Upper lobe of left lung (tissue), 6 donors: ENCODE measurements at regions not wholly inside any gene's neighbourhood (a gene's known extent, or its start where the extent isn't known, plus 50 kb on each side); places are given as distances from the start of the nearest gene placed in this dataset.

Experiments used
- ATAC-seq, 2 donors: fragments of 200-7000 bp; cut with Tn5 transposase; one replicate each; pipeline ENCODE4 v1.9.1; 2022; ENCODE audit warnings: mild to moderate bottlenecking in 2 of 2, moderate library complexity in 2 of 2; ENCODE audit not compliant: low FRiP score in 2 of 2
- DNase-seq, 2 donors: peaks; one replicate each; pipeline ENCODE4 v3.0.0-alpha.2; 2019 to 2020
- H3K27ac ChIP-seq, 4 donors: fragments of 200-600 bp; sonication (generic); one replicate each; pipeline ENCODE4 v1.5.1; 2016 to 2019
- H3K27me3 ChIP-seq, 4 donors: fragments of 200-600 bp; sonication (generic); one replicate each; pipeline ENCODE4 v1.5.1; 2017 to 2019
- H3K36me3 ChIP-seq, 4 donors: fragments of 200-600 bp; sonication (generic); one replicate each; pipeline ENCODE4 v1.5.1; 2016 to 2019
- H3K4me1 ChIP-seq, 4 donors: fragments of 200-600 bp; sonication (generic); one replicate each; pipeline ENCODE4 v1.5.1; 2018 to 2019
- H3K4me3 ChIP-seq, 4 donors: fragments of 200-600 bp; sonication (generic); one replicate each; pipeline ENCODE4 v1.5.1; 2017 to 2019; ENCODE audit warnings: mild to moderate bottlenecking in 2 of 4, moderate library complexity in 1 of 4
- H3K9me3 ChIP-seq, 4 donors: fragments of 200-600 bp; sonication (generic); one replicate each; pipeline ENCODE4 v1.5.1; 2018 to 2019
- CTCF ChIP-seq, 6 experiments: fragments of 450-650 bp in 4 of 6; fragments of 200-600 bp in 2 of 6; sonication (generic) in 2 of 6; IDR thresholded peaks; one replicate each; pipeline ENCODE4 v1.5.1; 2016 to 2019; ENCODE audit warnings: antibody characterized with exemption in 6 of 6
- EP300 ChIP-seq, 4 donors: sonication (generic); formaldehyde crosslinking; IDR thresholded peaks; one replicate each; pipeline ENCODE4 v1.5.1; 2017; ENCODE audit warnings: antibody characterized with exemption in 4 of 4, control low read depth in 2 of 4
- POLR2A ChIP-seq, 4 donors: fragments of 450-650 bp; IDR thresholded peaks; one replicate each; pipeline ENCODE4 v1.5.1; 2016 to 2017; ENCODE audit warnings: antibody characterized with exemption in 4 of 4, mild to moderate bottlenecking in 2 of 4
- POLR2AphosphoS5 ChIP-seq, 2 donors: sonication (generic); formaldehyde crosslinking; IDR thresholded peaks; one replicate each; pipeline ENCODE4 v1.5.1; 2017; ENCODE audit warnings: antibody characterized with exemption in 2 of 2
- WGBS, 2 donors: methylation state at CpG; one replicate each; pipeline ENCODE4 v1.1.5; 2017 to 2018; 5-methylcytosine and 5-hydroxymethylcytosine counted together
- donor health status: DM: no; HTN: no; CAD: no; lungs with moderate emphysema.
- donor health status: DM: no; HTN: yes; CAD: no; lungs with severe emphysema.

GRCh38 chr15:31453558-31454318, 127.1 kb downstream of the KLF13 start:
- DNase-seq, result peak in 1 of 2 donors; percentile 66
- WGBS, 2 donors, result 96 to 97% methylated on average over 29 of the region's 29 CpGs
- no peak for ATAC-seq
- TF ChIP-seq POLR2AphosphoS5 (IDR thresholded peaks at IDR 0.05) (no peak), POLR2A (IDR thresholded peaks at IDR 0.05) (no peak)
- no peak overlapping the region for H3K27ac ChIP-seq
- no peak overlapping the region for H3K4me3 ChIP-seq
- no peaks in the 10 kb centered on the region for H3K9me3 ChIP-seq
- H3K36me3 ChIP-seq, result no peaks in the 10 kb centered on the region
- peaks cover 3 to 4% (median 4%) of the 10 kb centered on the region in 4 donors for H3K4me1 ChIP-seq
- H3K27me3 ChIP-seq, result no peaks in the 10 kb centered on the region

GRCh38 chr15:31455499-31455898, 128.9 kb downstream of the KLF13 start:
- H3K9me3 ChIP-seq, result no peaks in the 10 kb centered on the region
- no peaks in the 10 kb centered on the region for H3K27me3 ChIP-seq
- no peaks in the 10 kb centered on the region for H3K36me3 ChIP-seq
- no peak overlapping the region for H3K27ac ChIP-seq
- DNase-seq, result no peak
- H3K4me1 ChIP-seq, result peaks cover 0 to 4% (median 0%) of the 10 kb centered on the region in 4 donors
- 60 to 77% methylated on average over 1 of the region's 1 CpG for WGBS, 2 donors
- TF ChIP-seq POLR2A (IDR thresholded peaks at IDR 0.05) (no peak), CTCF (IDR thresholded peaks at IDR 0.05) (no peak), POLR2AphosphoS5 (IDR thresholded peaks at IDR 0.05) (no peak), EP300 (IDR thresholded peaks at IDR 0.05) (no peak)
- H3K4me3 ChIP-seq, result no peak overlapping the region
- no peak for ATAC-seq

- Histone ChIP-seq H3K36me3 (no peaks in the 10 kb centered on the region), H3K9me3 (no peaks in the 10 kb centered on the region), H3K27me3 (no peaks in the 10 kb centered on the region), H3K27ac (no peak overlapping the region), H3K4me1 (peaks cover 0 to 4% (median 0%) of the 10 kb centered on the region in 4 donors), H3K4me3 (no peak overlapping the region)
- WGBS, 2 donors, result 82 to 89% methylated on average over 8 of the region's 8 CpGs
- DNase-seq (peak in 1 of 2 donors; percentile 8), ATAC-seq (peak in 1 of 2 donors; percentile 6)
- TF ChIP-seq POLR2A (IDR thresholded peaks at IDR 0.05) (no peak), EP300 (IDR thresholded peaks at IDR 0.05) (no peak), CTCF (IDR thresholded peaks at IDR 0.05) (no peak), POLR2AphosphoS5 (IDR thresholded peaks at IDR 0.05) (no peak)
Observed at GRCh38 chr15:31456354-31457060, 129.9 kb downstream of the KLF13 start.

- WGBS, 2 donors, result 77 to 88% methylated on average over 5 of the region's 5 CpGs
- H3K36me3 ChIP-seq, result no peaks in the 10 kb centered on the region
- H3K27me3 ChIP-seq, result no peaks in the 10 kb centered on the region
- ATAC-seq, result peak in 1 of 2 donors; percentile 50
- peaks cover 0 to 4% (median 0%) of the 10 kb centered on the region in 4 donors for H3K4me1 ChIP-seq
- H3K27ac ChIP-seq, result no peak overlapping the region
- no peaks in the 10 kb centered on the region for H3K9me3 ChIP-seq
- H3K4me3 ChIP-seq, result no peak overlapping the region
- DNase-seq, result peak in 1 of 2 donors; percentile 13
- TF ChIP-seq POLR2AphosphoS5 (IDR thresholded peaks at IDR 0.05) (no peak), CTCF (IDR thresholded peaks at IDR 0.05) (no peak), EP300 (IDR thresholded peaks at IDR 0.05) (no peak), POLR2A (IDR thresholded peaks at IDR 0.05) (no peak)
Observed at GRCh38 chr15:31457161-31457560, 130.5 kb downstream of the KLF13 start.
